ENCODE measurements at regions not wholly inside any gene's neighbourhood (a gene's known extent, or its start where the extent isn't known, plus 50 kb on each side); places are given as distances from the start of the nearest gene placed in this dataset.
A peak's percentile ranks its signal among the peaks of the same experiment; 100 is the strongest.

GRCh38 chr20:10770753-10771152, 97.0 kb upstream of the JAG1 start:
- DNase-seq (ENCODE audit: low read depth, low spot score) = no peak

- DNase-seq (ENCODE audit: low read depth, low spot score) = peak; percentile 28
Measured at GRCh38 chr20:10771435-10772140, 97.8 kb upstream of the JAG1 start.

GRCh38 chr20:10774357-10774943, 100.7 kb upstream of the JAG1 start:
- no peak for DNase-seq (ENCODE audit: low read depth, low spot score)

DNA sequence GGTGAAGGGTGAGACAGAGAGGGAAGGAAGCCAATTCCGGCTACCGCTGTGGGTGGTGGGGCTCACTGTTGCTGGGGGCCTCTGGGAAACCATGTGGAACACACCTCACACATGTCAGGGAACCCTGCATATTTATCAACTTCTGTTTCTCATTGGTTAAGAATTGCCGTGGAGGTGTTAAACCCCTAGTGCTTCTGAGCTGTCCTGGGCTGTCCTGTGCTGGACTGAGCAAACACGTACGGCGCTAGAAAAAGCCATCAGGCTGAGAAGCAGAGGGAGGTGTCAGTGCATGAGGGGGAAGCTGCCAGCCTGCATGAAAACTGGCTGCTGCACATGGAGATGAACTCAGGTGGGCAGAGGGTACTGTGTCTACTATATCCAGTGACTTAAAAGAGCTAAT, 103.9 kb upstream of the JAG1 start:
- DNase-seq (ENCODE audit: low read depth, low spot score) = no peak

DNA sequence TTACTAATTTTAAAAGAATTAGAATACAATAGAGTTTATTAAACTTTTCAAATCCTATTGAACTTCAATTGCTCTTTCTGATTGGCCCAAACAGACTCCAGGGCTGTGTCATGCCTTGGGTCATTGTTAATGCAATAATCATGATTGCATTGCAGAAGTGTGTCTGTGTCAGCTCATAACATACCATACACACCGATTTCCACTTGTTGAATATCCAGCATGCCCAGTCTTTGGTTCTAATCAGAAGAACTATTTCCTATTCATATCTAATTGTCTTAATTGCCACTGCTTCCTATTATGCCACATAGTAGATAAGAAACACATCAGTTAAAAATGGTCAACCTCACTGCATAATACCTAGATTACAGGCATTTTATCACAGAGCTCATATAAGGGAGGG, 106.1 kb upstream of the JAG1 start:
- DNase-seq (ENCODE audit: low read depth, low spot score) = no peak

DNA sequence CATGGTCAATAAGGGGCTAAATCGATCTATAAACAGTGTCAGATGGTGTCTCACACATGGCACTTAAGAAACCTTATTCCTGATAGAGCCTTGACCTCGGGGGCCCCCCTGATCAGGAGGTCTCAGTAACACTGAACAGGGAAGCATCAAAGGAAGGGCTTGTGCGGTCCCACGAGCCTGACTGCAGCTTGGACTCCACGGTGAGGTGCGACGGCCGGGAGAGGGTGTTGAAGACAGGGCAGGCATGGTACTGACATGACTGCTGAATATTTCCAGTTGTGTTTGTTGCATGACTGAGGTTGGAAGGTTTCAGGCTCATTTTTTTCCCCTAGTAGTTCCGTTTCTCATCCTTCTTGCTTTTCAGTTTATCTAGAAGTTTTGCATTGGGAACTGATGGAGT, 107.1 kb upstream of the JAG1 start:
- DNase-seq (ENCODE audit: low read depth, low spot score) = no peak

- no peak for DNase-seq (ENCODE audit: low read depth, low spot score)
Measured at GRCh38 chr20:10781526-10781925, 107.7 kb upstream of the JAG1 start.

DNA sequence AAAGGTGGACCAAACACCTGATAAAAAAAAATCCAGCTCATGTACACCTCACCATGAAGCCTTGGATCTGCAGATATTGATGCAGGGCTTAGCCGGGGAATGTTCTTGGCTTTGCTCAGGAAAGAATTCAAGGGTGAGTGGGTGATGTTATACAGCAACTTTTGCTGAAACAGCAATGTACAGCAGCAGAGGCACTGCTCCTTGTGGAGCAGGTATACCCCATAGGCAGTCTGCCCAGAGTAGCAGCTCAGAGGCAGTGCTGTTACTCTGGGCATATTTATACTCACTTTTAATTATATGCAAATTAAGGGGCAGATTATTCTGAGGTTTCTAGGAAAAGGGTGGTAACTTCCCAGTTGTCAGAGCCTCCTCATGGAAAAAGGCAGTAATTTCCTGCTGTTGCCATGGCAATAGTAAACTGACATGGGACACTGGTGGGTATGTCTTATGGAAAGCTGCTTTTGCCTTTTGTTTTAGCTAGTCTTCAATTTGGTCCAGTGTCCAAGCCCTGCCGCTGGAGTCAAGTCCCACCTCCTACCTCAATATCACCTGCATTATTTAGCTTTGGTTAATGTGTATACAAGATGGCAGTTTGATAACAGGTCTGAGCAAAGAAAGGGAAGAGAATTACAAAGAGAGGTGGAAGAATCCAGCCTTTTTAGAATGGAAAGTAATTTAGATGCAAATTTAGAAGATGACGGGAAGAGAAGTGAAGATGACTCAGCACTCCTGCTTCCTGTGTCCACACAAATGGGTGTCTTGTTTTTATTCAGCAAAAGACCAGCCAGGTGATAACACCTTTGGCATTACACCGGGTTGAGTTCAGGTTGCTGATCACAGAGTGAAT, 110.1 kb upstream of the JAG1 start:
- DNase-seq (ENCODE audit: low read depth, low spot score) = peak; percentile 25

GRCh38 chr20:10784554-10785183, 110.9 kb upstream of the JAG1 start:
- no peak for DNase-seq (ENCODE audit: low read depth, low spot score)

GRCh38 chr20:10786678-10787077, 112.9 kb upstream of the JAG1 start:
- no peak for DNase-seq (ENCODE audit: low read depth, low spot score)

- no peak for DNase-seq (ENCODE audit: low read depth, low spot score)
Measured at GRCh38 chr20:10788055-10788454, 114.3 kb upstream of the JAG1 start.

- no peak for DNase-seq (ENCODE audit: low read depth, low spot score)
Measured at GRCh38 chr20:10788877-10789276, 115.1 kb upstream of the JAG1 start.

DNA sequence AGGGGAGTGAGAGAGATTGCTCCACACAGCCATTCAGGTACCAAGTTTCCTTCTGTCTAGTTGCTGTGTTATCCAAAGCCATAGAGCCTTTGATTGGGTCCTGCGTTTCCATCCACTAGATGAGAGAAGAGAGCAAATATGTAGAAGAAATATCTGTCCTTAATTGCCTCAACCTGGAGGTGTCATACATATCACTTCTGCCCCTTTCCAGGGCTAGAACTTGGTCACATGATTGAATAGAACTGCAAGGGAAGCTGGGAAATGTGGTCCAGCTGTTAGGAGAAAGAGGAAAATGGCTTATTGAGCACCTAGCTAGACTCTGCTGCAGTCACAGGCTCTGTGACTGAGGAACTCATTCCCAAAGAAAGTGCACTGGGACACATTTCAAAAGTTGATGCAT, 115.6 kb upstream of the JAG1 start:
- DNase-seq (ENCODE audit: low read depth, low spot score) = no peak

- DNase-seq (ENCODE audit: low read depth, low spot score) = no peak
Measured at GRCh38 chr20:10790013-10790412, 116.2 kb upstream of the JAG1 start.

DNA sequence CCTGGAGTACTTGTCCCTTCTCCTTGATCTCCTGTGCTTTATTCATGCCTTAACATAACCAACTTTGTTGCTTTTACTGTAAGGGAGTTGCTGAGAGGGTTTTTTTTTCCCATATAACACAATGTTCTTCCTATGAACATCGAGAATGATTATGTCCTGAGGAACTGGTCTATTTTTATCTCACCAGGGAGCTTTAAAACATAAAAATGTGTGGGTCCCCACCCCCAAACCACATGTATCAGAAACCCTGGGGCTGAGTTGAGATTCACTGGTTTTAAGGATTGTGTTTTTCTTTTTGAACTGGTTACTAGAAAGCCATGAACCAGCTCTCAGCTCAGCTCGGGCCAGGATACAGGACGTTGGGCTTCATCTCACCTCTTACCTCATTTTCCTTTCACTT, 118.5 kb upstream of the JAG1 start:
- peak; percentile 11 for DNase-seq (ENCODE audit: low read depth, low spot score)

GRCh38 chr20:10793766-10794165, 120.0 kb upstream of the JAG1 start:
- DNase-seq (ENCODE audit: low read depth, low spot score) = peak; percentile 41

DNA sequence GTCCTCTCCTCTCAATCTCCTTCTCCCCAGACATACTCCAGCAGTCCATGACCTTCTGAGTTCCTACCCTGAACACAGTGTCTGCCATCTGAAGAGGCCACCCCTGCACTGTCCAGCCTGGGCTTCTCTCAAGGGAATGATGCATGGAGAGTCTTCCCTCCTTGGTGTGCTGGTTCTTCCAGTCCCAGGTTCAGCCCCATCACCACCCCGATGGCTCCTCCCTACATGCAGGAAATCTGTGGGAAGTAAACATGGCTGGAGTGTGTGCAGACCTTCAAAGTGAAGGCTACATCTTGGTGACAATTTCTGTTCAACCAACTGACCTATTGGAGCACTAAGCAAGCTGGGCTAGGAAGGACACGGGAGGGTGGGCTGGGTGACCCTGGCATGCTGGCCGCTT, 121.0 kb upstream of the JAG1 start:
- no peak for DNase-seq (ENCODE audit: low read depth, low spot score)

GRCh38 chr20:10795286-10796026, 121.7 kb upstream of the JAG1 start:
- DNase-seq (ENCODE audit: low read depth, low spot score) = no peak

DNA sequence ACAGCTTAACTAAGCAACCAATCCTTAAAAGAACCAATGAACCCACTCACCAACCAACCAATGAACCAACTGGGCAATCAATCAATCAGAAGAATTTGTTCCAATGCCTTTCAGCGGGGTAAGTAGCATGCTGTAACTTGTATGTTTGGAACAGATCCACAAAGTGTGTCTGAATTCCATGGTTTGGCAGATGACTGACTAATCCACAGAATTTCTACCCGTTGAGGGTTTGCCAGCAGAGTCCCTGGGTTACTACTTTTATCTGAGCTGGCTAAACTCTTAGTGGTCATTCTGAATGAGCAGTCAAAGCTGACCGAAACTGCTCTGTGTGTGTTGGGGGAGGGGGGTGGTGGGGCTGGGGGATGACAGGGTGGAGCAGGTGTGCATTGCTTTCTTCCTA, 125.0 kb upstream of the JAG1 start:
- DNase-seq (ENCODE audit: low read depth, low spot score) = peak; percentile 87

DNA sequence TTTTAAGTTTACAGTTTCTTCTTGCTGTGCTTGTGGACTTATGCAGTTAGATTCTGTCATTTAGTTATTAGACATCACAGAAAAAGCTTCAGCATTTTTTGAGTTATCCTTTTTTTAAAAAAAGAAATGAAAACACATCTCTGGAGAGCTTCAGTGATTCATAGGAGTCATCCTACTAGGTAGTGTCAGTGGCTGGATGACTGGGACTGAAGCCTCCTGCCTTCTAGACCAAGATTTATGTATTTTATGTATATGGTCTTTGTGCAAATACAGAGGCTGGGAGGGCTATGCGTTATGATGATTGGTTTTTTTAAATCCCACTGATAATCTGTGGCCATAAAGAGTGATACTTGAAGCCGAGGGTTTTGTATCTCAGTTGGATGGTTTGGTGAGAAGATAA, 125.9 kb upstream of the JAG1 start:
- DNase-seq (ENCODE audit: low read depth, low spot score) = no peak

- no peak for DNase-seq (ENCODE audit: low read depth, low spot score)
Measured at GRCh38 chr20:10800288-10800687, 126.5 kb upstream of the JAG1 start.

DNA sequence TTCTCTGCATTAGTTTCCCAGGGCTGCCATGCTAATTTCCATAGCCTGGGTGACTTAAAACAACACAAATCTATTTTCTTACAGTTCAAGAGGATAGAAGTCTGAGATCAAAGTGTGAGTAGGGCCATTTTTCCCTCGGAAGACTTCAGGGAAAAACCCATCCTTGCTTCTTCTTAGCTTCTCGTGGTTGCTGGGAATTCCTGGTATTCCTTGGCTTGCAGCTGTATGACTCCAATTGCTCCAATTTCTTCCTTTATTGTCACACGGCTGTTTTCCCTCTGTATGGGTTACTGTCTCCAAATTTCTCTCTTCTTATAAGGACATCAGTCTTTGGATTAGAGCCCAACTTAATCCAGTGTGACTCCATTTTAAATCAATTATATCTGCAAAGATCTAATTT, 128.4 kb upstream of the JAG1 start:
- DNase-seq (ENCODE audit: low read depth, low spot score) = peak; percentile 67

Data from astrocyte of the hippocampus (primary cell).